ENCODE measurements at regions not wholly inside any gene's neighbourhood (a gene's known extent, or its start where the extent isn't known, plus 50 kb on each side); places are given as distances from the start of the nearest gene placed in this dataset.
"Not testable (repeated sequence)": the region's sequence is repeated elsewhere in the genome, so short reads cannot be mapped to it uniquely, and the experiment has no call there.

DNA sequence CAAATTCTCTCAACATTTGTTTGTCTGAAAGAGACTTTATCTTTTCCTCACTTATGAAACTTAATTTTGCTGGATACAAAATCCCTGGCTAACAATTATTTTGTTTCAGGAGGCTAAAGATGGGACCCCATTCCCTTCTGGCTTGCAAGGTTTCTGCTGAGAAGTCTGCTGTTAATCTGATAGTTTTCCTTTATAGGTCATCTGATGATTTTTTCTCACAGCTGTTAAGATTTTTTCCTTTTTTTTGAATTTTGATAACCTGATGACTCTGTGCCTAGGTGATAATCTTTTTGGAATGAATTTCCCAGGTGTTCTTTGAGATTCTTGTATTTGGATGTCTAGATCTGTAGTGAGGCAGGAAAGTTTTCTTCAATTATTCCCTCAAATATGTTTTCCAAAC lies 2661.4 kb downstream of the PCDH9 start:
- Histone ChIP-seq H3K4me3 (no peak overlapping the region), H3K36me3 (no peaks in the 10 kb centered on the region), H3K27me3 (replicated peaks; ENCODE audit: insufficient read depth) (no peaks in the 10 kb centered on the region), H3K27ac (no peak overlapping the region), H3K4me1 (replicated peaks) (no peaks in the 10 kb centered on the region), H3K9me3 (no peaks in the 10 kb centered on the region)
- TF ChIP-seq POLR2A (IDR thresholded peaks at IDR 0.05): no peak
- TF ChIP-seq, protein P1, sequence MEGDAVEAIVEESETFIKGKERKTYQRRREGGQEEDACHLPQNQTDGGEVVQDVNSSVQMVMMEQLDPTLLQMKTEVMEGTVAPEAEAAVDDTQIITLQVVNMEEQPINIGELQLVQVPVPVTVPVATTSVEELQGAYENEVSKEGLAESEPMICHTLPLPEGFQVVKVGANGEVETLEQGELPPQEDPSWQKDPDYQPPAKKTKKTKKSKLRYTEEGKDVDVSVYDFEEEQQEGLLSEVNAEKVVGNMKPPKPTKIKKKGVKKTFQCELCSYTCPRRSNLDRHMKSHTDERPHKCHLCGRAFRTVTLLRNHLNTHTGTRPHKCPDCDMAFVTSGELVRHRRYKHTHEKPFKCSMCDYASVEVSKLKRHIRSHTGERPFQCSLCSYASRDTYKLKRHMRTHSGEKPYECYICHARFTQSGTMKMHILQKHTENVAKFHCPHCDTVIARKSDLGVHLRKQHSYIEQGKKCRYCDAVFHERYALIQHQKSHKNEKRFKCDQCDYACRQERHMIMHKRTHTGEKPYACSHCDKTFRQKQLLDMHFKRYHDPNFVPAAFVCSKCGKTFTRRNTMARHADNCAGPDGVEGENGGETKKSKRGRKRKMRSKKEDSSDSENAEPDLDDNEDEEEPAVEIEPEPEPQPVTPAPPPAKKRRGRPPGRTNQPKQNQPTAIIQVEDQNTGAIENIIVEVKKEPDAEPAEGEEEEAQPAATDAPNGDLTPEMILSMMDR (IDR thresholded peaks at IDR 0.05): no peak
- TF ChIP-seq POLR2AphosphoS5 (IDR thresholded peaks at IDR 0.05): no peak
- intact Hi-C loops (cut with DNase I): no loop called here
- DNase-seq (ENCODE audit: low spot score): no peak

DNA sequence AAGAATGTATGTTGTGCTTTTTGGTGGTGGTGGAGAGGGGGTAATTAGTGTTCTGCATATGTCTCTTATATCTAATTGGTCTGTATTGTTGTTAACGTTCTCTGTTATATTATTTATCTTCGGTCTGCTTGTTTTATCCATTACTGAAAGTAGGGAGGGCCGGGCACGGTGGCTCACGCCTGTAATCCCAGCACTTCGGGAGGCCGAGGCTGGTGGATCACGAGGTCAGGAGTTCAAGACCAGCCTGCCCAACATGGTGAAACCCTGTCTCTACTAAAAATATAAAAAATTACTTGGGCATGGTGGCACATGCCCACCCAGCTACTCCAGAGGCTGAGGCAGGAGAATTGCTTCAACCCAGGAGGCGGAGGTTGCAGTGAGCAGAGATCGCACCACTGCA lies 2672.1 kb downstream of the PCDH9 start:
- H3K9me3 ChIP-seq; H3K4me3 ChIP-seq; intact Hi-C loops (cut with DNase I); H3K4me1 ChIP-seq (replicated peaks); H3K27ac ChIP-seq; DNase-seq (ENCODE audit: low spot score); H3K36me3 ChIP-seq; H3K27me3 ChIP-seq (replicated peaks; ENCODE audit: insufficient read depth): not testable (repeated sequence)
- 93% methylated on average over 10 of the region's 10 CpGs for WGBS

DNA sequence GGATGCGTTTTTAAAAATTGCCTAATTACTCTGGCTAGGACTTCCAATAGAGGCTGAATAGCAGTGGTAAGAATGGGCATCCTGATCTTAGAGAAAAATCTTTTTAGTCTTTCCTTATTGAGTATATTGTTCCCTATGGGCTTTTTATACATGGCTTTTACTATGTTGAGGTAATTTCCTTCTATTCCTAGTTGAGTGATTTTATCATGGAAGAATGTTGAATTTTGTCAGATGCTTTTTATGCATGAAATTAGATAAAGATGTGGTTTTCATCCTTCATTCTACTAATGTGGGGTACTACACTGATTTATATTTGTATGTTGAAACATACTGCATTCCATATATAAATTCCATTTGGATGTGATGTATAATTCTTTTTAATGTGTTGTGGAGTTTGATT lies 2673.8 kb downstream of the PCDH9 start:
- TF ChIP-seq, protein P1 (IDR thresholded peaks at IDR 0.05): no peak
- TF ChIP-seq POLR2A (IDR thresholded peaks at IDR 0.05): no peak
- TF ChIP-seq POLR2AphosphoS5 (IDR thresholded peaks at IDR 0.05): no peak
- Histone ChIP-seq H3K4me1 (replicated peaks) (no peaks in the 10 kb centered on the region), H3K27ac (no peak overlapping the region), H3K36me3 (no peaks in the 10 kb centered on the region), H3K9me3 (no peaks in the 10 kb centered on the region), H3K4me3 (no peak overlapping the region), H3K27me3 (replicated peaks; ENCODE audit: insufficient read depth) (no peaks in the 10 kb centered on the region)
- WGBS: 86% methylated on average over 1 of the region's 1 CpG
- intact Hi-C loops (cut with DNase I): no loop called here
- DNase-seq (ENCODE audit: low spot score): no peak

DNA sequence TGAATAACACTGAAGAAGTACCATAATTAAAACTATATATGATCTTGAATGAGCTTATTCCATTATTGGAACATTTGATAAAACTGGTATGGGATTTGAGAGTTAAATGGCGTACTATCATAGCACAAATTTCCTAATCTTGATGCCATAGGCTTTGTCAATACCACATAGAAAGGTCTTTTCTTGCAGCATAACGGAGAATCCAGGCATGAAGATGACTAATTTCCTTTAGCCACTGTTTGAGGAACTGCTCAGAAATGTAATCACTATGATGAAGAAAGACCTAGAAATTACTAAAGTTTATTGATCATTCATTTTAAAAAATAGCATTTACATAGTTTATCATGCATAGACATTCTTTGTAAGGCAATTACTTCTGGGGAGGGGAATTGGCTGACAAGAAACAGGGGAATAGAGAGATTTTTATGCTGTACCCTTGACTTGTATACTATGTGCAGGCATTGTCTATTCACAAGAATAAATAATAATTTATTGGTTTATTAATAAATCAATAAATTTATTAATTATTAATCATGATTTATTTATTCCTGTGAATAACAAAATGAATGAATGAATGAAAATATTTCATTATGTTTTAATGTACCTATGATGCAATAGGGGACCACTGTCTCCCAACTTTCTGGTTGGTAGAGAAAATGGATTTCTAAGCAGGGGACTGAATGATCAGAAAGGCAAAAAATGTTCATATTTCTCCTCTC lies 2676.6 kb downstream of the PCDH9 start:
- 77% methylated on average over 2 of the region's 2 CpGs for WGBS
- Histone ChIP-seq H3K27me3 (replicated peaks; ENCODE audit: insufficient read depth) (no peaks in the 10 kb centered on the region), H3K27ac (no peak overlapping the region), H3K4me3 (no peak overlapping the region), H3K9me3 (no peaks in the 10 kb centered on the region), H3K36me3 (no peaks in the 10 kb centered on the region), H3K4me1 (replicated peaks) (no peaks in the 10 kb centered on the region)
- no peak for DNase-seq (ENCODE audit: low spot score)
- TF ChIP-seq, protein P1 (IDR thresholded peaks at IDR 0.05): no peak
- TF ChIP-seq POLR2AphosphoS5 (IDR thresholded peaks at IDR 0.05) (no peak), POLR2A (IDR thresholded peaks at IDR 0.05) (no peak)
- intact Hi-C loops (cut with DNase I): no loop called here

DNA sequence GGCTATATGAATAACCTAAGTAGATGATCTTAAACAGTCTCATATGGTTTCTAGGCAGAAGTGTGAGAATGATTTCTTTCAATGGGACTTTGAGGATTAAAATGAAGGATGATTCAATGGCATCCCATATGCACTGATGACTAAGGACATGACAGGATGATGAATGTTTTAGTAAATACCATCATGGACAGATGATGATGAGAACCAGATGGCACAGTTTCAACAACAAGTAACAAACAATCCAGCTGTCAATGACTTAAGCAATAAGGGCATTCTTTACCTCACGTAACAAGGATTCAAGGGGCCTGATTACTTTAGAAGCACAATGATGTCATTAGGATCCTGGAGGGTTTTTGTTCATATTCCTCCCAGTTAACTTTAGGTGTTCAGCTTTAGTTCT lies 2678.4 kb downstream of the PCDH9 start:
- Histone ChIP-seq H3K36me3 (no peaks in the 10 kb centered on the region), H3K27ac (no peak overlapping the region), H3K27me3 (replicated peaks; ENCODE audit: insufficient read depth) (no peaks in the 10 kb centered on the region), H3K4me3 (no peak overlapping the region), H3K9me3 (no peaks in the 10 kb centered on the region), H3K4me1 (replicated peaks) (no peaks in the 10 kb centered on the region)
- TF ChIP-seq POLR2AphosphoS5 (IDR thresholded peaks at IDR 0.05): no peak
- TF ChIP-seq POLR2A (IDR thresholded peaks at IDR 0.05): no peak
- TF ChIP-seq, protein P1 (IDR thresholded peaks at IDR 0.05): no peak
- WGBS: 72% methylated on average over 1 of the region's 1 CpG
- intact Hi-C loops (cut with DNase I): no loop called here
- no peak for DNase-seq (ENCODE audit: low spot score)

Measured in prostate gland (tissue), 2 donors.